GM21528 (cell line): ENCODE measurements at regions not wholly inside any gene's neighbourhood (a gene's known extent, or its start where the extent isn't known, plus 50 kb on each side); places are given as distances from the start of the nearest gene placed in this dataset.

Experiments
- ATAC-seq: cut with Tn5 transposase; IDR thresholded peaks from one replicate; pipeline ENCODE4 v1.9.1; 2021; ENCODE audit warnings: mild to moderate bottlenecking, moderate library complexity; ENCODE audit not compliant: unreplicated experiment, low FRiP score

DNA sequence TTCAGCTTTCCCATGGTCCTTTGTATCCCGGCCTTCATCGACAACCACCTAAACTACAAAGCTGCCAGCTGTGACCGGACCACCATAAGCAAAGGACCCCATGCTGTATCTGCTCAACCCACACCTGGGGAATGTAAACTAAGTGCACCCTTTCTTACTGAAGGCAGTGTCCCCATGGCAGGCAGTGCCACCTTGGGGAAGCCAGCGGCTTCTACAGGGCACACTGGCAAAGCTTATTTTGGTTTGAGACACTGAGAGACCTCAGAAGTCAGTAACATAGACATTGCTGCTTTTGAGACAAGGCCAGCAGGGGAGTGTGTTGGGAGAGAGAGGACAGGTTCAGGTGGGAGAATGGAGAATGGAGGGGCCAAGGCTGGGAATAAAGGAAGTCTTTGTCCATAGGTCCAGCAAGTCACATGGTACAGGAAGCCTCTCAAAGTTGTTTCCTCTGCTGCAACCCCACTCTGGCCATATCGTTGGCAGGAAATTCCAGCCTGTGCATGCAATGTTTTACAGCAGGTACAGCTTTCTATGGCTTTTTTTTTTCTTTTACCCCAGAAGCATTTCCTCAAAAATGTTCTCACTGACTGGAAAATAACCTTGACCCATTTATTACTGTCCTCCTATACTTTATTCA, 85.9 kb upstream of the NPVF start:
- no peak for ATAC-seq

DNA sequence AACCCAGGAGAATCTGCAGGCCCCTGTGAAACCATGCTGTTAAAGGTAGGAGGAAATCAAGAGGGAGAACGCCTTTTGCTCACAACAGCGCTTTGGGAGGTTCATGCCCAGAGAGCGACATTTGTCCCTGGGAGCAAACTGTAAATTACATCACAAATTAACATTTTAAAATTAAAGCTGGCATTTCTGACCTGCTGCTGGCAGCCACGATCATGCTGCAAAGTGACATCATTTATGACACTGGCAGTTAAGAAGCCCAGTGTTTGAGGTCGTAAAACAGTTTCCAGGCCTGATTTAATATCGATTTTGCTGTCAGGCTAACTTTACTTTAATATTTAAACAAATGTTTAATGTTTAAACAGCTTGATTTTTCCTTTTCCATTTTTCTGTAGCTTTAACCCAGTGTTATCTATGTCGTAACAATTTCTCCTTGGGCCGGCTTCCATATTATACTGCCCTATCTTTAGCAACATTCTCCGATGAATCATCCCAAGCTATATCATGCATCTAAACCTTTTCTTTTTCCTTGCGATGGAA, 86.5 kb upstream of the NPVF start:
- ATAC-seq: no peak

- ATAC-seq: no peak
Observed at GRCh38 chr7:25316366-25316765, 88.1 kb upstream of the NPVF start.

GRCh38 chr7:25318047-25318446, 89.8 kb upstream of the NPVF start:
- no peak for ATAC-seq

DNA sequence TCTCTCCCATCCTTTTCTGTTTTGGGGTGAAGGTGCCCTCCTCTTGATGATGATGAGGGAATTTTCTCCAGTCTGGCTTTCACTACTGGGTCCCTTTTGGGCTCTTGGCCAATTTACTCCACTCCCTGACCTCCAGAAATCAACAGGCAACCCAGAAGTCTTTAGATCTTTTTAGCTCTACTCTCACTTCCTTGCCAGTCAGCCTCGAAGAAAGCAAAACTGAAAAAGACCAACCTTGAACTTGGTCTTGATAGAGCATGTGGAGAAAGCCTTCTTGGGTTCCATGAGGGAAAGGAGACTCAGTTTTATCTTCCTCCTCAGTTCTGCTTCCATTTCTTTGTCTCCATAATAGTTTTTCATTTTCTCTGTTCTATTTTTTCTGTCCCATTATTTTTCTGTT, 91.4 kb upstream of the NPVF start:
- ATAC-seq: no peak

DNA sequence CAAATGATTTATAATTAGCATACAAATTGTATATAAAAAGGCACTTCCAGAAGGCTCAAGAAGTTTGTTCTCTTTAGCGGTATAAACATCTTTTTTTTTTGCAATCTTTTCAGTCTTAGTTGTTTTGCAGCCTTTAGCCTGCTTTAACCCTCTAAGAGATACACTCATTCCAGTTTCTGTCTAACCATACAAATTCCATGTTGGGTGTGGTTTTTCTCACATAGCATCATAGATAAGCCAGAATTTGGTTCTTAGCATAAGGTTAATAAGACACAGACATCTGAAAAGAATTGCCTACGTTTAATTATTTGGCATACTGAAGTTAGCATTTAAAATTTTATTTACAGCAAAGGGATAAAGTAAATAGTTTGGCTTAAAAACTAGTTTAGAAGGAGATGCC, 92.5 kb upstream of the NPVF start:
- ATAC-seq: no peak

DNA sequence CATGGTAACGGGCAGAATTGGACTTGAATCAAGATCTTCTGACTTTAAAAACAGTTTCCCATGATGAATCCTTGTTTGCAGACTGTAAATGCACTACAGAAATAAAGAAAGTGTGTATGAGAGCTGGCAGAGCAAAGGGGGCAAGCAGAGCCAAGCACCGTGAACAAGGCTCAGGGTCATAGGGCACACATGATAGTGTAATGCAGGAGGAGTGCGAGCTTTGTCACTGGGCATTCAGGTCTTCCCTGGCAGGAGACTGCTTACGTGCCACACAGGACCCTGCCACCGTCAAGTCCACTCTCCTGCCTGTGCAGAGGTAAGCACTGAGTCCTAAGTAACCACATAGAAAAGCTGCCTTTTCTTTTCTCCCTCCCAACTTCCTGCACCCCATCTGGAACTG, 93.1 kb upstream of the NPVF start:
- ATAC-seq: no peak

- ATAC-seq: no peak
Observed at GRCh38 chr7:25322473-25322872, 94.2 kb upstream of the NPVF start.

- ATAC-seq: no peak
Observed at GRCh38 chr7:25325186-25325757, 97.0 kb upstream of the NPVF start.

DNA sequence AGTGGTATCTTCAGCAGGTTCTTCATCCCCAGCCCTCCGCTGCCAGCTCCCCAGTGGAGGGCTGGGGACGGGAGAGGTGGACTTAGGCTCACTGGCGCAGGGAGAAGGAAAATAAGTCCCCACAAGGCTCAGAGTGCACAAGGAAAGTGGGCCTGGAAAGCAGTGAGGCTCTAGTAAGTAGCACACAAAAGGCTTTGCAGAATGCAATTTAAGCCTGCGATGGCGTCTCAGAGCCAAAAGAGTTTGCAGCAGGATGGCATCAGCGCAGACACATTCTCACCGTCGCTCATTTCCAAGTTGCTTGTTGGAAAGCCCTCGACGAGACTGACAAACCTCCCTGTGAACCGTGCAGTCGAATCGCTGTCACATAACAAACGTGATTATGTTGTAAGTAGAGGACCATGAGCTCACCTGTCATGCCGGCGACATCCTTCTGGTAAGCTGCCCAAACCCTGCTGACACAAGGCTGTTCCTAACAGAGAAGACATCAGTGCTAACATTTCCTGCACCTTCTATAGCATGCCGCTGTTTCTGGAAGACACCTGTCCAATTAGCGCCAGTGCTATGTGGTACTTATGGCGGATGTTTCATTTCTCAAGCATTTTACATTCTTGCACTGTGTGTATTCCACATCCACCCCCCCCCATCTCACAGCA, 98.3 kb upstream of the NPVF start:
- no peak for ATAC-seq

GRCh38 chr7:25329815-25330214, 101.5 kb upstream of the NPVF start:
- ATAC-seq: no peak

- ATAC-seq: no peak
Observed at GRCh38 chr7:25333296-25333928, 105.1 kb upstream of the NPVF start.

DNA sequence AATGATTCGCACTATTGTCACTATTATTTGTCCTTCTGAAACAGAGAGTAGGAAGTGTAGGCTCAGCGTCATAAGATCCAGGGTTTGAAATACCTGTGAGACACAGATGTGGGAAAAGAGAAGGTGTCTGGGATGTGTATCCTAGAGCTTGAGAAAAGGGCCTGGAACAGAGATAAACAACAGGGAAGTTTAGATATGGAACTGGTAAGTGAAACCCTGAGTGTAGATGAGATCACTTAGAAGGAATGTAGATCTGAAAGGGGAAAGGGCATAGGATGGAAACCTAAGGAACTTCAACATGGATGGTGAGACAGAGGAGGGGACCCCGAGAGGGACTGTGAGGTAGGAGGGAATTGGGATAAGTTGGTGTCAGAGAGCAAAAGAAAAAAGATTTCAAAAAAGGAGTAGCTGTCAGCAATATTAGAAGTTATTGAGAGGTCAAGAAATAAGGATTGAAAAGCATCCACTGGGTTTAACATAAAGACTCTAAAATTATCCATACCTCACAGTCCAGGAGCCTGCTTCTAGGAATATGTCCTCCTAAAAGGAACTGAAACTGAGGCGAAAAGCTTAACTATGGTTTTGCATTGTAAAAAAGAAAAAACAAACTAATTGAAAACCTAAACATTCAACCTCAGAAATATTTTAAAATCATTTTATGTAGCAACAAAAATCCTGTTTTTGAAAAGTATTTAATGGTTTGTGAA, 119.2 kb upstream of the NPVF start:
- ATAC-seq: no peak

GRCh38 chr7:25348104-25348503, 119.8 kb upstream of the NPVF start:
- ATAC-seq: no peak

- no peak for ATAC-seq
Observed at GRCh38 chr7:25349283-25350017, 121.2 kb upstream of the NPVF start.

DNA sequence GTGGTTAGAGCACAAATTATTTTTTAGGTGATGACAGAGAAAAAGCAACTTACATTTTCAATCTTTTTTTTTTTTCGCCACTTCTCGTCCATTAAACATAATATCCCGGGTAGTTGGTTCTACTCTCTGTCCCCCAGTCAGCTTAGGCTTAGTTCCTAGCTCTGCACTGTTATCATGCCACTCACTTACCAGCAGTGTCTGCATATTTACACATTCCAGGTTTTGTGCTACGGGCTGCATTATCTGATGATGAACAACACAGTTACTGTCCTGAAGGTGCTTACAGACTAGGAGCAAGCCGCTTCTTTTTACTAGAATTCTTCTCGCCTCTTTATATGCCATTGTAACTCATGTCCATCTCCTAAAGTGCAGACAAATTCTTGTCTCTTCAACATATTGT, 121.8 kb upstream of the NPVF start:
- no peak for ATAC-seq

DNA sequence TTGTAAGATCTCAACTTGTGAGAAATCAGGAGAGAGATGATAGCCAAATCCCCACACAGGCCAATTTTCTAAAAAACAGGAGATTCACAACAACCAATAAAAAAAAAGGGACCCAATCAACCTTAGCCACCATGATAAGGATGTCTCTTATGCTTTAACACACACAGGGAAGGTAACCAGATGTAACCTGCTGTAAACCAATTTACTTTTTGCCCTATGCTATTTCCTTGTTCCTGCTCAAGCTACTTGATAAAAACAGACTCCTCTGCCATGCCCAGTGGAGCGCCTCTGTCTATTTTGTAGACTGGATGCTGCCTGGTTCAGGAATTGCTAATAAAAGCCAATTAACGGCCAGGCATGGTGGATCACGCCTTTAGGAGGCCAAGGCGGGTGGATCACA, 123.5 kb upstream of the NPVF start:
- ATAC-seq: no peak

DNA sequence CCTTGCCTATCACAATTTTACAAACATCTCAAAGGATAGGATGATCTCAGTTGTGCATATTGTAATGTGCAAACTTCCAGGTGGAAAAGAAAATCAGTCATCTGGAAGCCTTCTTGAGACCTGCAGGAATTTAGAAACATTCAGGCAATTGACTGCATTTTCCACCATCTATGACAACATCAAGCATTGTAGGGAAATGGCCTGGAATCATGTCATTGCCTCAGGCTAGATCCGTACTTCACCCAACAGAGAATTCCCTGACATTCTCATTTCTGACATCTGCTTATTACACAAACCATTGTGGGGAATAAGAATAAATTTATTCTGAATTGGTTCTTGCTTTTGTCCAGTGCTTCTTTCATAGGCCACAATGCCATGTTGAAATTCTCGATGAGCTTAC, 124.9 kb upstream of the NPVF start:
- ATAC-seq: no peak

DNA sequence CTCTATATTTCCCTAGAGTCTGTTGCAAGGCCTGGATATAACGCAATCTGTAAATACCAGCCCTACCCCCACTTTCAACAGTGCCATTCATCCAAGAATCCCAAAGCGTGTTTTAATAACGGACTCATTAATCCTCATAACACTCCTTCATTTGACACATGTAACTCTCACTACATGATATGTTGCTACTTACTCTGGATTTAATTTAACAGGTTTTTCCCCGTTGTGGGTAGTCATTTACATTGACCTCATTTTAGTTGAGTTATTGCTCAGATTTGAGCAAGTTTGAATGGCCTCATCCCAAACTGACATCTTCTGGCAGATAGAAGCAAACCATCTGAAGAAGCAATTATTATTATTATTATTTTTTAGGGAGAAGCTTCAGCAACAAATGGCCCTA, 125.4 kb upstream of the NPVF start:
- ATAC-seq: no peak

- no peak for ATAC-seq
Observed at GRCh38 chr7:25356534-25357151, 128.4 kb upstream of the NPVF start.
